ENCODE measurements at regions not wholly inside any gene's neighbourhood (a gene's known extent, or its start where the extent isn't known, plus 50 kb on each side); places are given as distances from the start of the nearest gene placed in this dataset.

GRCh38 chr6:167731731-167732422 is 94.8 kb upstream of the AFDN start:
- TF ChIP-seq CTCF (optimal IDR thresholded peaks at IDR 0.05 in 1 of 3, IDR thresholded peaks at IDR 0.05 in 1 of 3, conservative IDR thresholded peaks at IDR 0.05 in 1 of 3; ENCODE audit: extremely low read depth in 1 of 3, insufficient read depth in 2 of 3, low read length in 3 of 3) (no peak), EZH2 (IDR thresholded peaks at IDR 0.05; ENCODE audit: low read length) (no peak)

Data from keratinocyte (primary cell).